VCaP (cell line): ENCODE measurements at regions not wholly inside any gene's neighbourhood (a gene's known extent, or its start where the extent isn't known, plus 50 kb on each side); places are given as distances from the start of the nearest gene placed in this dataset.

Experiments
- H3K27ac ChIP-seq: fragments of 450-650 bp; 2 replicates; pipeline ENCODE4 v1.5.1; 2017
- TF ChIP-seq, protein P1 (sequence below): fragments of 450-650 bp; conservative IDR thresholded peaks from 2 replicates; pipeline ENCODE4 v1.5.1; 2017; ENCODE audit warnings: mild to moderate bottlenecking, moderate library complexity

GRCh38 chr1:8207202-8207601 is 110.7 kb upstream of the SLC45A1 start:
- no peak overlapping the region for H3K27ac ChIP-seq
- TF ChIP-seq, protein P1, sequence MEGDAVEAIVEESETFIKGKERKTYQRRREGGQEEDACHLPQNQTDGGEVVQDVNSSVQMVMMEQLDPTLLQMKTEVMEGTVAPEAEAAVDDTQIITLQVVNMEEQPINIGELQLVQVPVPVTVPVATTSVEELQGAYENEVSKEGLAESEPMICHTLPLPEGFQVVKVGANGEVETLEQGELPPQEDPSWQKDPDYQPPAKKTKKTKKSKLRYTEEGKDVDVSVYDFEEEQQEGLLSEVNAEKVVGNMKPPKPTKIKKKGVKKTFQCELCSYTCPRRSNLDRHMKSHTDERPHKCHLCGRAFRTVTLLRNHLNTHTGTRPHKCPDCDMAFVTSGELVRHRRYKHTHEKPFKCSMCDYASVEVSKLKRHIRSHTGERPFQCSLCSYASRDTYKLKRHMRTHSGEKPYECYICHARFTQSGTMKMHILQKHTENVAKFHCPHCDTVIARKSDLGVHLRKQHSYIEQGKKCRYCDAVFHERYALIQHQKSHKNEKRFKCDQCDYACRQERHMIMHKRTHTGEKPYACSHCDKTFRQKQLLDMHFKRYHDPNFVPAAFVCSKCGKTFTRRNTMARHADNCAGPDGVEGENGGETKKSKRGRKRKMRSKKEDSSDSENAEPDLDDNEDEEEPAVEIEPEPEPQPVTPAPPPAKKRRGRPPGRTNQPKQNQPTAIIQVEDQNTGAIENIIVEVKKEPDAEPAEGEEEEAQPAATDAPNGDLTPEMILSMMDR: no peak

DNA sequence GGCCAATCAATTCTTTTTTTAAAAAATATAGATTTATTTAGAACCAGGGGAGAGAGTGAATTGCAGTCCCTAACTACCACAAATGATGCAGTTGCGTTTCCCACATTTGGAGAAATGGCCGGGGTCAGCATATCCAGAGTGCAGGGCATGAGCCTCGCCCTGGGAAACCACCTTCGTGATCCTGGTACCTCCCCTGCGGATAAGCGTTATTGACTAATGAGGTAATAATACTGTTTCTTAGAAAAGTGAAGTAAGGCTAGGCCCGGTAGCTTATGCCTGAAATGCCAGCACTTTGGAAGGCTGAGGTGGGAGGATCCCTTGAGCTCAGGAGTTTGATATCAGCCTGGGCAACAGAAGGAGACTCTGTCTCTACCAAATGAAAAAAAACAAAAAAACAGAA is 111.5 kb upstream of the SLC45A1 start:
- TF ChIP-seq, protein P1: no peak

DNA sequence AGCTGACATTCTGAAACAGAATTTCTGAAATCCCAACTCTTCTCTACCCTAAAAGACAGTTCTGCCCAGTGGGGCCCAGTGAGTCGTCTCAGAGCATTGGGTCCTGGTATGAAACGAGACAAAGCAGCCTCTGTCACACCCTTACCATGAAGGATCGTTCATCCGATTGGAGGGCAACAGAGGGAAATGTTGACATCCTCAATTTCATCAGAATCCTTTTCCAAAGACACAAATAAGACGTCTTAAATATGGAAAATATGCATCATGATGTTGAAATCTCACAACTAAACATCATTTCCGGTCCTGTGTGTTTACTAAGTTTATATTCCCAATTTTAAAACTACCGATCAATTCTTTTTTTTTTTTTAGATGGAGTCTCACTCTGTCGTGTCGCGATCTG is 112.1 kb upstream of the SLC45A1 start:
- TF ChIP-seq, protein P1: no peak
- no peak overlapping the region for H3K27ac ChIP-seq

More for the DNA sequence above, 111.5 kb upstream of the SLC45A1 start:
- no peak overlapping the region for H3K27ac ChIP-seq

DNA sequence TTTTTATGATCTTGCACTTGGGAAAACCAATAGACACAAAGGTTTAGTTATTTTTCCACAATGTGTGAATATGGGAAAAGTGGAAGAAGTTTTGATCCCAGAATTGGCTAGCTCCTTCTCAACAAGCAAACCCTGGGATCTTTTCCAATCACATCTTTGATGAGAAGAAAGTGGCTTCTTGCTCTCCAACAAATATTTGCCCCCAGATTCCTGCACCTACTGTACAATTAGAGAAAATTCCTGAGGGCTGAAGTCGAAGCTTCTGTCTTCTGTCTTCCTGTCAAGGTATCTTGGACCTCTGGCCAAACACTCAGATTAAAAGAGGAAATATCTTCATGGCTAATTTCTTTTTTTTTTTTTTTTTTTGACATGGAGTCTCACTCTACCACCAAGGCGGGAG is 113.1 kb upstream of the SLC45A1 start:
- TF ChIP-seq, protein P1: no peak
- H3K27ac ChIP-seq: no peak overlapping the region

DNA sequence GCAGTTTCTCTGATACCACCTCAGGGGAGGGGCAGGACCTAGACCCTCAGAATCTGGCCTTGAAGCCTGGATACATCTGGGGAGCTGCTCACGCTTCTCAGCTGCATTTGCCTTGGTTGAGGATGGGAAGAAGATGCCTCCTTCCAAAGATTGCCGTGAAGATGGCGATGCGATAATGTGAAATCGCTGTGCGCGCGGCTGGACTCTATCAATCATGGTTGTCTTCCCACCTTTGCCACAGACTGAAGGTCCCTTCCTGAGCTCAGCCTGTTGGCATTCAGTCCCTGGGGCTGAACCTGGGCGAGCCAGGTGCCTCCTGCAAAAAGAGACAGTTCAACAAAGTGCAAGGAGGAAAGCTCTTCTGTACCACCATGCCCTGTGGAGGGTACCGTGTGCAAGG is 114.4 kb upstream of the SLC45A1 start:
- H3K27ac ChIP-seq: no peak overlapping the region

GRCh38 chr1:8203056-8203455 is 114.9 kb upstream of the SLC45A1 start:
- H3K27ac ChIP-seq: no peak overlapping the region
- TF ChIP-seq, protein P1: no peak

More for the DNA sequence above, 114.4 kb upstream of the SLC45A1 start:
- TF ChIP-seq, protein P1: no peak

DNA sequence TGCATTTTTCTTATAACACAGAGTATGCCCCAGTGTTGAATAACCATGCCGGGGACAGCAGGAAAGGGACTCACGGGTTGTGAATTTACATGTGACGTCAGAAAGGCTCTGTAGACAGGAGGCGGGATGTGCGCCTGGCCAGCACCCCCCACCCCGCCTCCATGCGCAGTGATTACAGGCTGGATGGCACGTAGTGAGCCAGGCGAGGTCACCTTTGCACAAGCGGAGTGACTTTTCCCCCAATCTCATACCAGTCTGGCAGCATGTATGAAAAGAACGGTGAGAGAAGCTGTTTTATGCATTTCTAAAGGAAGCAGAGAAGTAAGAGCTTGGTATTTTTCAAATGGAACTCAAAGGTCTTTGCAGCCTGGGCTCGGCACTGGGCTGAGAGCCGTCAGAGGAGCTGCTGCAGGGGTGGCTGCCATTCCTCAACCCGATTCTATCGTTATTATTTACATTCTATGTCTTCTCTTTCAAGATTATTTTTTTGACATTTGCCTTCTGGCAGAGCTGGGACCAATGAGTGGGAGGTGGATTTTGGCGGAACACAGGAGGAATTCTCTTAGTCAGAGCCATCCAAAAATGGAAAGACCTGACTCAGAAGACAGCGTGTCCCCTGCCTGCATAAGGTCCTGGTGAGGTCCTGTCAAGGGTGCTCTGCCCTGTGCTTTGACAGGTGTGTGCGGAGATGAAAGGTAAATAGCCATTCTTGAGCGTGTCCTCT is 115.6 kb upstream of the SLC45A1 start:
- no peak overlapping the region for H3K27ac ChIP-seq
- TF ChIP-seq, protein P1: no peak
